Skeletal muscle satellite cell (primary cell): ENCODE measurements at regions not wholly inside any gene's neighbourhood (a gene's known extent, or its start where the extent isn't known, plus 50 kb on each side); places are given as distances from the start of the nearest gene placed in this dataset.

Experiments used
- H3K27me3 ChIP-seq: 2 replicates; pipeline ENCODE4 v1.7.0; 2013; ENCODE audit warnings: low read length; ENCODE audit not compliant: control insufficient read depth, insufficient read depth
- H3K36me3 ChIP-seq: 2 replicates; pipeline ENCODE4 v1.7.0; 2013; ENCODE audit warnings: mild to moderate bottlenecking, control low read depth, low read length; ENCODE audit not compliant: insufficient read depth
- H3K4me1 ChIP-seq: 2 replicates; pipeline ENCODE4 v1.7.0; 2013; ENCODE audit warnings: low read length; ENCODE audit not compliant: control insufficient read depth, insufficient read depth
- H3K4me2 ChIP-seq: 2 replicates; pipeline ENCODE4 v1.7.0; 2013; ENCODE audit warnings: mild to moderate bottlenecking, low read length
- H3K4me3 ChIP-seq: 2 replicates; pipeline ENCODE4 v1.7.0; 2013; ENCODE audit warnings: low read length
- H3K9ac ChIP-seq: 2 replicates; pipeline ENCODE4 v1.7.0; 2013; ENCODE audit warnings: mild to moderate bottlenecking, low read depth, low read length, moderate library complexity
- H3K9me3 ChIP-seq: replicated peaks from 2 replicates; pipeline ENCODE4 v1.7.0; 2013; ENCODE audit warnings: mild to moderate bottlenecking, control low read depth, low read length

GRCh38 chr6:126461045-126461444, 121.1 kb downstream of the CENPW start:
- H3K4me2 ChIP-seq: no peak overlapping the region

GRCh38 chr6:126464245-126464644, 124.3 kb downstream of the CENPW start:
- Histone ChIP-seq H3K4me1 (no peaks in the 10 kb centered on the region), H3K36me3 (no peaks in the 10 kb centered on the region), H3K9ac (no peak overlapping the region), H3K4me3 (no peak overlapping the region), H3K9me3 (no peaks in the 10 kb centered on the region), H3K27me3 (no peaks in the 10 kb centered on the region), H3K4me2 (no peak overlapping the region)

More at GRCh38 chr6:126461045-126461444, 121.1 kb downstream of the CENPW start:
- Histone ChIP-seq H3K4me1 (no peaks in the 10 kb centered on the region), H3K27me3 (no peaks in the 10 kb centered on the region), H3K4me3 (no peak overlapping the region), H3K9ac (no peak overlapping the region), H3K36me3 (no peaks in the 10 kb centered on the region), H3K9me3 (no peaks in the 10 kb centered on the region)

- Histone ChIP-seq H3K27me3 (no peaks in the 10 kb centered on the region), H3K4me3 (no peak overlapping the region), H3K4me1 (no peaks in the 10 kb centered on the region), H3K36me3 (no peaks in the 10 kb centered on the region), H3K9me3 (no peaks in the 10 kb centered on the region), H3K4me2 (no peak overlapping the region), H3K9ac (no peak overlapping the region)
Measured at GRCh38 chr6:126475449-126475848, 135.5 kb downstream of the CENPW start.

GRCh38 chr6:126477678-126478077, 137.8 kb downstream of the CENPW start:
- no peak overlapping the region for H3K4me3 ChIP-seq
- H3K36me3 ChIP-seq: no peaks in the 10 kb centered on the region
- H3K9me3 ChIP-seq: no peaks in the 10 kb centered on the region
- no peak overlapping the region for H3K9ac ChIP-seq
- no peaks in the 10 kb centered on the region for H3K27me3 ChIP-seq
- H3K4me2 ChIP-seq: no peak overlapping the region
- H3K4me1 ChIP-seq: no peaks in the 10 kb centered on the region

- H3K4me2 ChIP-seq: no peak overlapping the region
- no peak overlapping the region for H3K4me3 ChIP-seq
Measured at GRCh38 chr6:126480268-126480667, 140.4 kb downstream of the CENPW start.

GRCh38 chr6:126481319-126481718, 141.4 kb downstream of the CENPW start:
- Histone ChIP-seq H3K9me3 (no peaks in the 10 kb centered on the region), H3K36me3 (no peaks in the 10 kb centered on the region), H3K4me3 (no peak overlapping the region), H3K4me1 (no peaks in the 10 kb centered on the region), H3K27me3 (no peaks in the 10 kb centered on the region), H3K9ac (no peak overlapping the region), H3K4me2 (no peak overlapping the region)

More at GRCh38 chr6:126480268-126480667, 140.4 kb downstream of the CENPW start:
- Histone ChIP-seq H3K27me3 (no peaks in the 10 kb centered on the region), H3K4me1 (no peaks in the 10 kb centered on the region), H3K36me3 (no peaks in the 10 kb centered on the region), H3K9ac (no peak overlapping the region), H3K9me3 (no peaks in the 10 kb centered on the region)

GRCh38 chr6:126504792-126505191, 164.9 kb downstream of the CENPW start:
- no peak overlapping the region for H3K9ac ChIP-seq
- H3K27me3 ChIP-seq: no peaks in the 10 kb centered on the region
- no peaks in the 10 kb centered on the region for H3K9me3 ChIP-seq
- no peaks in the 10 kb centered on the region for H3K36me3 ChIP-seq
- no peaks in the 10 kb centered on the region for H3K4me1 ChIP-seq
- H3K4me3 ChIP-seq: no peak overlapping the region
- no peak overlapping the region for H3K4me2 ChIP-seq

- Histone ChIP-seq H3K4me2 (no peak overlapping the region), H3K4me3 (no peak overlapping the region), H3K4me1 (no peaks in the 10 kb centered on the region), H3K36me3 (no peaks in the 10 kb centered on the region), H3K9ac (no peak overlapping the region), H3K27me3 (no peaks in the 10 kb centered on the region), H3K9me3 (no peaks in the 10 kb centered on the region)
Measured at GRCh38 chr6:126513198-126513597, 173.3 kb downstream of the CENPW start.

GRCh38 chr6:126516411-126516810, 176.5 kb downstream of the CENPW start:
- H3K36me3 ChIP-seq: no peaks in the 10 kb centered on the region
- H3K9ac ChIP-seq: no peak overlapping the region
- no peak overlapping the region for H3K4me3 ChIP-seq
- no peak overlapping the region for H3K4me2 ChIP-seq
- no peaks in the 10 kb centered on the region for H3K4me1 ChIP-seq
- no peaks in the 10 kb centered on the region for H3K27me3 ChIP-seq
- no peaks in the 10 kb centered on the region for H3K9me3 ChIP-seq

GRCh38 chr6:126524811-126525326, 185.0 kb downstream of the CENPW start:
- H3K4me2 ChIP-seq: no peak overlapping the region
- H3K9me3 ChIP-seq: no peaks in the 10 kb centered on the region
- no peak overlapping the region for H3K9ac ChIP-seq
- H3K4me3 ChIP-seq: no peak overlapping the region
- H3K4me1 ChIP-seq: no peaks in the 10 kb centered on the region
- H3K36me3 ChIP-seq: no peaks in the 10 kb centered on the region
- no peaks in the 10 kb centered on the region for H3K27me3 ChIP-seq

GRCh38 chr6:126526547-126526946, 186.6 kb downstream of the CENPW start:
- H3K9ac ChIP-seq: no peak overlapping the region
- H3K4me2 ChIP-seq: no peak overlapping the region
- no peaks in the 10 kb centered on the region for H3K36me3 ChIP-seq
- no peaks in the 10 kb centered on the region for H3K9me3 ChIP-seq
- H3K4me1 ChIP-seq: no peaks in the 10 kb centered on the region
- no peaks in the 10 kb centered on the region for H3K27me3 ChIP-seq
- H3K4me3 ChIP-seq: no peak overlapping the region

- no peaks in the 10 kb centered on the region for H3K27me3 ChIP-seq
- H3K9ac ChIP-seq: no peak overlapping the region
Measured at GRCh38 chr6:126526996-126527606, 187.2 kb downstream of the CENPW start.

More at GRCh38 chr6:126526996-126527606, 187.2 kb downstream of the CENPW start:
- no peak overlapping the region for H3K4me3 ChIP-seq
- no peaks in the 10 kb centered on the region for H3K4me1 ChIP-seq
- no peaks in the 10 kb centered on the region for H3K36me3 ChIP-seq
- H3K4me2 ChIP-seq: no peak overlapping the region
- no peaks in the 10 kb centered on the region for H3K9me3 ChIP-seq
